Mesenchymal stem cell (in vitro differentiated cells and primary cell): ENCODE measurements at regions not wholly inside any gene's neighbourhood (a gene's known extent, or its start where the extent isn't known, plus 50 kb on each side); places are given as distances from the start of the nearest gene placed in this dataset.

Experiments used
- DNase-seq: peaks from one replicate; pipeline ENCODE4 v3.0.0-alpha.2; 2013
- H2AFZ ChIP-seq: one replicate; pipeline ENCODE4 v1.6.1; 2013; ENCODE audit warnings: low read depth, mild to moderate bottlenecking, control low read depth, inconsistent platforms, low read length, moderate library complexity
- H2AK5ac ChIP-seq: 2 replicates; pipeline ENCODE4 v1.6.1; 2013; ENCODE audit warnings: low read length, moderate library complexity, mild to moderate bottlenecking, inconsistent platforms; ENCODE audit not compliant: severe bottlenecking
- H2BK120ac ChIP-seq: one replicate; pipeline ENCODE4 v1.6.1; 2013; ENCODE audit warnings: low read depth, mild to moderate bottlenecking, inconsistent platforms, low read length, moderate library complexity
- H2BK12ac ChIP-seq, 2 experiments: one replicate each; pipeline ENCODE4 v1.6.1; 2013; ENCODE audit warnings: inconsistent platforms in 2 of 2, low read length in 2 of 2, mild to moderate bottlenecking in 2 of 2, moderate library complexity in 2 of 2, control low read depth in 1 of 2
- H2BK15ac ChIP-seq: one replicate; pipeline ENCODE4 v1.6.1; 2013; ENCODE audit warnings: mild to moderate bottlenecking, low read depth, inconsistent platforms; ENCODE audit not compliant: poor library complexity, severe bottlenecking
- H2BK5ac ChIP-seq: 2 replicates; pipeline ENCODE4 v1.6.1; 2013; ENCODE audit warnings: low read depth, mild to moderate bottlenecking, low read length, control low read depth, inconsistent platforms; ENCODE audit not compliant: poor library complexity, severe bottlenecking
- H3K14ac ChIP-seq, 2 experiments: one replicate each; pipeline ENCODE4 v1.6.1; 2013; ENCODE audit warnings: inconsistent platforms in 2 of 2, low read length in 2 of 2, control low read depth in 1 of 2, mild to moderate bottlenecking in 1 of 2, moderate library complexity in 1 of 2
- H3K18ac ChIP-seq, 2 experiments: one replicate each; pipeline ENCODE4 v1.6.1; 2013; ENCODE audit warnings: inconsistent platforms in 2 of 2, low read length in 2 of 2, control low read depth in 1 of 2, low read depth in 1 of 2, mild to moderate bottlenecking in 1 of 2
- H3K23ac ChIP-seq, 2 experiments: one replicate each; pipeline ENCODE4 v1.6.1; 2013; ENCODE audit warnings: inconsistent platforms in 2 of 2, low read length in 2 of 2, mild to moderate bottlenecking in 2 of 2, moderate library complexity in 2 of 2, control low read depth in 1 of 2
- H3K27ac ChIP-seq: 2 replicates; pipeline ENCODE4 v1.5.1; 2013; ENCODE audit warnings: mild to moderate bottlenecking, moderate library complexity, low read length, control low read depth, inconsistent platforms; ENCODE audit not compliant: poor library complexity, severe bottlenecking
- H3K27me3 ChIP-seq, 2 experiments: 2 replicates each; pipeline versions ENCODE4 v1.6.1 to v1.7.0; 2013; ENCODE audit warnings: low read length in 2 of 2, mild to moderate bottlenecking in 2 of 2, moderate library complexity in 2 of 2, control low read depth in 1 of 2, inconsistent platforms in 1 of 2; ENCODE audit not compliant: control insufficient read depth in 1 of 2, insufficient read depth in 1 of 2
- H3K36me3 ChIP-seq, 2 experiments: 2 replicates each; pipeline versions ENCODE4 v1.6.1 to v1.7.0; 2013; ENCODE audit warnings: low read length in 2 of 2, control low read depth in 1 of 2, inconsistent platforms in 1 of 2, low read depth in 1 of 2, mild to moderate bottlenecking in 1 of 2; ENCODE audit not compliant: insufficient read depth in 2 of 2, control insufficient read depth in 1 of 2
- H3K4ac ChIP-seq, 2 experiments: one replicate each; pipeline ENCODE4 v1.6.1; 2013; ENCODE audit warnings: inconsistent platforms in 2 of 2, low read length in 2 of 2, mild to moderate bottlenecking in 2 of 2, moderate library complexity in 2 of 2, control low read depth in 1 of 2, low read depth in 1 of 2
- H3K4me1 ChIP-seq: 2 replicates; pipeline ENCODE4 v1.6.1; 2013; ENCODE audit warnings: low read depth, low read length, control low read depth; ENCODE audit not compliant: control insufficient read depth, insufficient read depth
- H3K4me2 ChIP-seq: 2 replicates; pipeline ENCODE4 v1.6.1; 2013; ENCODE audit warnings: low read length, mild to moderate bottlenecking, inconsistent platforms; ENCODE audit not compliant: poor library complexity, severe bottlenecking
- H3K4me3 ChIP-seq, 2 experiments: 2 replicates each; pipeline versions ENCODE4 v1.5.1 to v1.7.0; 2013; ENCODE audit warnings: low read length in 2 of 2, mild to moderate bottlenecking in 2 of 2, control low read depth in 1 of 2, low read depth in 1 of 2; ENCODE audit not compliant: insufficient read depth in 1 of 2
- H3K79me1 ChIP-seq: replicated peaks from 2 replicates; pipeline ENCODE4 v1.6.1; 2013; ENCODE audit warnings: mild to moderate bottlenecking, control low read depth, low read length, inconsistent platforms; ENCODE audit not compliant: poor library complexity, severe bottlenecking
- H3K9ac ChIP-seq: 2 replicates; pipeline ENCODE4 v1.7.0; 2013; ENCODE audit warnings: mild to moderate bottlenecking, low read length, moderate library complexity
- H3K9me3 ChIP-seq: 2 replicates; pipeline ENCODE4 v1.7.0; 2013; ENCODE audit warnings: mild to moderate bottlenecking, low read length; ENCODE audit not compliant: control insufficient read depth
- H4K8ac ChIP-seq: one replicate; pipeline ENCODE4 v1.6.1; 2013; ENCODE audit warnings: inconsistent platforms, mild to moderate bottlenecking, low read length, moderate library complexity
- H4K91ac ChIP-seq: one replicate; pipeline ENCODE4 v1.6.1; 2013; ENCODE audit warnings: mild to moderate bottlenecking, low read length, inconsistent platforms
- WGBS: methylation state at CpG from one replicate; pipeline ENCODE4 v1.1.7; 2013; ENCODE audit warnings: mixed read lengths; 5-methylcytosine and 5-hydroxymethylcytosine counted together

- H3K36me3 ChIP-seq: no peaks in the 10 kb centered on the region
- H4K8ac ChIP-seq: no peak overlapping the region
- H4K91ac ChIP-seq: no peak overlapping the region
- no peak overlapping the region for H2BK5ac ChIP-seq
- H3K9me3 ChIP-seq: no peaks in the 10 kb centered on the region
- H3K27me3 ChIP-seq: peaks cover 0 to 52% of the 10 kb centered on the region in 2 experiments
- no peak overlapping the region for H3K23ac ChIP-seq
- peaks cover 2% of the 10 kb centered on the region for H3K4me1 ChIP-seq
- H3K4me2 ChIP-seq: no peak overlapping the region
- no peak overlapping the region for H2BK12ac ChIP-seq
- H3K18ac ChIP-seq: no peak overlapping the region
- no peak overlapping the region for H2BK15ac ChIP-seq
- no peak overlapping the region for H2AFZ ChIP-seq
- no peak overlapping the region for H3K4me3 ChIP-seq
- H3K14ac ChIP-seq: no peak overlapping the region
- H3K79me1 ChIP-seq: no peaks in the 10 kb centered on the region
- H2AK5ac ChIP-seq: no peak overlapping the region
- 72% methylated on average over 5 of the region's 5 CpGs for WGBS
- no peak for DNase-seq
- no peak overlapping the region for H2BK120ac ChIP-seq
- no peak overlapping the region for H3K27ac ChIP-seq
- no peak overlapping the region for H3K4ac ChIP-seq
- H3K9ac ChIP-seq: no peak overlapping the region
Measured at GRCh38 chr20:24381886-24382285, 87.5 kb upstream of the SYNDIG1 start.

- no peak for DNase-seq
- H4K91ac ChIP-seq: no peak overlapping the region
- no peak overlapping the region for H4K8ac ChIP-seq
- H3K36me3 ChIP-seq: no peaks in the 10 kb centered on the region
- no peak overlapping the region for H3K27ac ChIP-seq
- H3K18ac ChIP-seq: no peak overlapping the region
- H2AFZ ChIP-seq: no peak overlapping the region
- peaks cover 0 to 34% of the 10 kb centered on the region in 2 experiments for H3K27me3 ChIP-seq
- H3K4ac ChIP-seq: no peak overlapping the region
- 69% methylated on average over 3 of the region's 4 CpGs for WGBS
- no peak overlapping the region for H2AK5ac ChIP-seq
- no peaks in the 10 kb centered on the region for H3K9me3 ChIP-seq
- peak overlapping the region; percentile 25 for H3K9ac ChIP-seq
- H3K14ac ChIP-seq: no peak overlapping the region
- H2BK5ac ChIP-seq: no peak overlapping the region
- H3K4me3 ChIP-seq: no peak overlapping the region
- no peak overlapping the region for H2BK12ac ChIP-seq
- no peaks in the 10 kb centered on the region for H3K79me1 ChIP-seq
- peaks cover 2% of the 10 kb centered on the region for H3K4me1 ChIP-seq
- H3K23ac ChIP-seq: no peak overlapping the region
- no peak overlapping the region for H3K4me2 ChIP-seq
- no peak overlapping the region for H2BK120ac ChIP-seq
- no peak overlapping the region for H2BK15ac ChIP-seq
Measured at GRCh38 chr20:24379484-24379927, 89.9 kb upstream of the SYNDIG1 start.

- no peak overlapping the region for H2AK5ac ChIP-seq
- no peaks in the 10 kb centered on the region for H3K9me3 ChIP-seq
- H3K27ac ChIP-seq: no peak overlapping the region
- no peak overlapping the region for H4K91ac ChIP-seq
- H3K9ac ChIP-seq: peak overlapping the region; percentile 25
- no peak overlapping the region for H2AFZ ChIP-seq
- no peaks in the 10 kb centered on the region for H3K79me1 ChIP-seq
- no peak overlapping the region for H4K8ac ChIP-seq
- peak overlapping the region in 1 of 2 experiments; percentile 25 for H3K4me3 ChIP-seq
- no peak overlapping the region for H3K4ac ChIP-seq
- H3K4me2 ChIP-seq: no peak overlapping the region
- no peak overlapping the region for H2BK15ac ChIP-seq
- no peak overlapping the region for H2BK120ac ChIP-seq
- peaks cover 2% of the 10 kb centered on the region for H3K4me1 ChIP-seq
- no peak overlapping the region for H3K23ac ChIP-seq
- DNase-seq: no peak
- H2BK12ac ChIP-seq: no peak overlapping the region
- H3K36me3 ChIP-seq: no peaks in the 10 kb centered on the region
- H2BK5ac ChIP-seq: no peak overlapping the region
- H3K27me3 ChIP-seq: peaks cover 0 to 27% of the 10 kb centered on the region in 2 experiments
- 37% methylated on average over 5 of the region's 6 CpGs for WGBS
- H3K14ac ChIP-seq: no peak overlapping the region
- H3K18ac ChIP-seq: no peak overlapping the region
Measured at GRCh38 chr20:24378661-24379483, 90.6 kb upstream of the SYNDIG1 start.

GRCh38 chr20:24376311-24377099, 92.9 kb upstream of the SYNDIG1 start:
- H3K36me3 ChIP-seq: no peaks in the 10 kb centered on the region
- no peak overlapping the region for H3K23ac ChIP-seq
- no peak overlapping the region for H2BK12ac ChIP-seq

More at GRCh38 chr20:24376311-24377099, 92.9 kb upstream of the SYNDIG1 start:
- Histone ChIP-seq H3K4me3 (no peak overlapping the region), H3K14ac (no peak overlapping the region), H2AK5ac (no peak overlapping the region), H3K9me3 (no peaks in the 10 kb centered on the region), H3K18ac (no peak overlapping the region), H3K4me2 (no peak overlapping the region), H3K4me1 (peaks cover 2% of the 10 kb centered on the region), H2BK5ac (no peak overlapping the region), H2AFZ (no peak overlapping the region), H3K9ac (no peak overlapping the region), H3K4ac (no peak overlapping the region), H4K91ac (no peak overlapping the region), H2BK120ac (no peak overlapping the region), H2BK15ac (no peak overlapping the region), H3K27ac (no peak overlapping the region), H4K8ac (no peak overlapping the region), H3K27me3 (peaks cover 0 to 11% of the 10 kb centered on the region in 2 experiments), H3K79me1 (no peaks in the 10 kb centered on the region)
- WGBS: 92% methylated on average over 1 of the region's 2 CpGs
- DNase-seq: no peak
